HepG2 (cell line): ENCODE measurements at regions not wholly inside any gene's neighbourhood (a gene's known extent, or its start where the extent isn't known, plus 50 kb on each side); places are given as distances from the start of the nearest gene placed in this dataset.

Experiments
- ATAC-seq: fragments of 200-7000 bp; cut with Tn5 transposase; 3 replicates; pipeline ENCODE4 v1.9.1; 2020; ENCODE audit warnings: mild to moderate bottlenecking, moderate library complexity
- BruUV-seq: library from RNA; stranded (reverse); fragments of 400-500 nt; replicated peaks from 2 replicates; lab custom pipeline; 2021; lab: Mats Ljungman, UMichigan
- CTCF ChIA-PET: fragments of 300-600 bp; formaldehyde crosslinking; extraction: SDS; loops from one replicate; lab custom pipeline; 2021; ENCODE audit warnings: low total read pairs, inconsistent platforms, low intra/inter-chr PET ratio; lab: Yijun Ruan, JAX
- POLR2A ChIA-PET: fragments of 350-600 bp; sonication (Branson Sonifier 250); formaldehyde crosslinking; loops from one replicate; lab custom pipeline; 2020; ENCODE audit warnings: antibody characterized with exemption, inconsistent platforms; lab: Yijun Ruan, JAX
- DNase-seq: peaks from one replicate; pipeline ENCODE4 v3.0.0-alpha.2; 2015; ENCODE audit warnings: low spot score
- FAIRE-seq: peaks from 3 replicates; lab custom pipeline; 2011; peaks lifted over from hg19 to GRCh38; lab: Jason Lieb, UNC
- H2AFZ ChIP-seq: one replicate; pipeline ENCODE4 v1.6.1; 2011; ENCODE audit warnings: low read length, inconsistent platforms
- H3K27ac ChIP-seq: fragments of 300-600 bp; 3 replicates; pipeline ENCODE4 v1.8.0; 2011; ENCODE audit warnings: mixed run types, mild to moderate bottlenecking, mixed read lengths, low read length, inconsistent platforms; ENCODE audit not compliant: insufficient read depth; ENCODE audit errors: extremely low read length
- H3K27me3 ChIP-seq, 2 experiments: fragments of 200-600 bp in 1 of 2; 2 replicates in 1 of 2; 3 replicates in 1 of 2; pipeline versions ENCODE4 v1.6.0 to v1.8.0; 2011; ENCODE audit warnings: low read length in 2 of 2, mild to moderate bottlenecking in 2 of 2, moderate library complexity in 2 of 2, inconsistent platforms in 1 of 2; ENCODE audit not compliant: insufficient read depth in 2 of 2, control insufficient read depth in 1 of 2
- H3K36me3 ChIP-seq, 2 experiments: fragments of 200-600 bp in 1 of 2; replicated peaks in 1 of 2; 2 replicates in 1 of 2; 3 replicates in 1 of 2; pipeline versions ENCODE4 v1.5.1 to v1.8.0; 2011; ENCODE audit warnings: low read length in 2 of 2, inconsistent platforms in 1 of 2; ENCODE audit not compliant: insufficient read depth in 2 of 2, control insufficient read depth in 1 of 2
- H3K4me1 ChIP-seq: 2 replicates; pipeline ENCODE4 v1.5.1; 2012; ENCODE audit warnings: low read length, inconsistent platforms; ENCODE audit not compliant: insufficient read depth
- H3K4me2 ChIP-seq: 2 replicates; pipeline ENCODE4 v1.6.0; 2011; ENCODE audit warnings: low read depth, low read length, inconsistent platforms
- H3K4me3 ChIP-seq, 3 experiments: fragments of 200-600 bp in 1 of 3; sonication (generic), shearing (Covaris generic) in 1 of 3; replicated peaks in 1 of 3; 2 replicates each; pipeline ENCODE4 v1.5.1; 2011 to 2016; ENCODE audit warnings: low read length in 3 of 3, inconsistent platforms in 2 of 3, low read depth in 2 of 3, mild to moderate bottlenecking in 2 of 3, control low read depth in 1 of 3, mixed read lengths in 1 of 3; ENCODE audit not compliant: insufficient read depth in 1 of 3
- H3K79me2 ChIP-seq: one replicate; pipeline ENCODE4 v1.6.1; 2011; ENCODE audit warnings: low read length, inconsistent platforms; ENCODE audit not compliant: insufficient read depth
- H3K9ac ChIP-seq: 2 replicates; pipeline ENCODE4 v1.6.0; 2011; ENCODE audit warnings: mild to moderate bottlenecking, low read depth, low read length, inconsistent platforms; ENCODE audit not compliant: insufficient read depth
- H3K9me3 ChIP-seq: 2 replicates; pipeline ENCODE4 v1.5.1; 2012; ENCODE audit warnings: mild to moderate bottlenecking, low read length
- H4K20me1 ChIP-seq: 2 replicates; pipeline ENCODE4 v1.6.0; 2011; ENCODE audit warnings: inconsistent platforms, mild to moderate bottlenecking, low read length, moderate library complexity; ENCODE audit not compliant: insufficient read depth
- CAMTA2 ChIP-seq: sonication (generic); formaldehyde crosslinking; IDR thresholded peaks from 2 replicates; pipeline ENCODE4 v1.4.0; 2020; ENCODE audit warnings: mild to moderate bottlenecking, missing genetic modification reagents, borderline replicate concordance
- GABPB1 ChIP-seq: IDR thresholded peaks from 2 replicates; pipeline ENCODE4 v1.6.1; 2016; ENCODE audit warnings: mild to moderate bottlenecking, missing genetic modification reagents, moderate library complexity, missing compliant biosample characterization
- GLI4 ChIP-seq: sonication (generic); formaldehyde crosslinking; IDR thresholded peaks from 2 replicates; pipeline ENCODE4 v1.5.1; 2020; ENCODE audit warnings: missing genetic modification reagents, mild to moderate bottlenecking, moderate library complexity, borderline replicate concordance
- SALL1 ChIP-seq: sonication (generic); formaldehyde crosslinking; IDR thresholded peaks from 2 replicates; pipeline ENCODE4 v1.8.0; 2022; ENCODE audit warnings: mild to moderate bottlenecking, missing genetic modification reagents
- TRIM24 ChIP-seq: sonication (generic); formaldehyde crosslinking; IDR thresholded peaks from 2 replicates; pipeline ENCODE4 v1.8.0; 2022; ENCODE audit warnings: mild to moderate bottlenecking, missing genetic modification reagents
- ZBTB40 ChIP-seq, 2 experiments: fragments of 450-650 bp in 1 of 2; sonication (generic) in 1 of 2; formaldehyde crosslinking in 1 of 2; IDR thresholded peaks; 2 replicates each; pipeline versions ENCODE4 v1.6.1 to v1.8.0; 2016 to 2022; ENCODE audit warnings: antibody characterized with exemption in 1 of 2, mild to moderate bottlenecking in 1 of 2, missing genetic modification reagents in 1 of 2
- ZEB1 ChIP-seq: IDR thresholded peaks from 2 replicates; pipeline ENCODE4 v1.6.1; 2012; ENCODE audit warnings: mild to moderate bottlenecking, low read depth, inconsistent platforms; ENCODE audit not compliant: insufficient replicate concordance
- ZNF784 ChIP-seq: sonication (generic); formaldehyde crosslinking; IDR thresholded peaks from 2 replicates; pipeline ENCODE4 v1.5.1; 2020; ENCODE audit warnings: missing genetic modification reagents, mild to moderate bottlenecking, borderline replicate concordance
- WGBS: methylation state at CpG from one replicate; pipeline ENCODE4 v1.1.6; 2017; ENCODE audit warnings: low lambda C conversion rate; 5-methylcytosine and 5-hydroxymethylcytosine counted together
- in situ Hi-C: cut with HindIII; loops from 2 replicates; pipeline ENCODE4 v1.10.0; 2017; ENCODE audit warnings: low pct_unique_long_range_greater_than_20kb; ENCODE audit not compliant: extremely low pct_ligation_motif_present
- intact Hi-C: fragments of 100-400 bp; cut with micrococcal nuclease; formaldehyde crosslinking; loops from one replicate; pipeline ENCODE4 v1.10.0; 2022; ENCODE audit not compliant: unreplicated experiment
- TF ChIP-seq, protein P1 (sequence below): sonication (generic); formaldehyde crosslinking; IDR thresholded peaks from 2 replicates; pipeline ENCODE4 v1.5.1; 2020; ENCODE audit warnings: mild to moderate bottlenecking, missing genetic modification reagents

DNA sequence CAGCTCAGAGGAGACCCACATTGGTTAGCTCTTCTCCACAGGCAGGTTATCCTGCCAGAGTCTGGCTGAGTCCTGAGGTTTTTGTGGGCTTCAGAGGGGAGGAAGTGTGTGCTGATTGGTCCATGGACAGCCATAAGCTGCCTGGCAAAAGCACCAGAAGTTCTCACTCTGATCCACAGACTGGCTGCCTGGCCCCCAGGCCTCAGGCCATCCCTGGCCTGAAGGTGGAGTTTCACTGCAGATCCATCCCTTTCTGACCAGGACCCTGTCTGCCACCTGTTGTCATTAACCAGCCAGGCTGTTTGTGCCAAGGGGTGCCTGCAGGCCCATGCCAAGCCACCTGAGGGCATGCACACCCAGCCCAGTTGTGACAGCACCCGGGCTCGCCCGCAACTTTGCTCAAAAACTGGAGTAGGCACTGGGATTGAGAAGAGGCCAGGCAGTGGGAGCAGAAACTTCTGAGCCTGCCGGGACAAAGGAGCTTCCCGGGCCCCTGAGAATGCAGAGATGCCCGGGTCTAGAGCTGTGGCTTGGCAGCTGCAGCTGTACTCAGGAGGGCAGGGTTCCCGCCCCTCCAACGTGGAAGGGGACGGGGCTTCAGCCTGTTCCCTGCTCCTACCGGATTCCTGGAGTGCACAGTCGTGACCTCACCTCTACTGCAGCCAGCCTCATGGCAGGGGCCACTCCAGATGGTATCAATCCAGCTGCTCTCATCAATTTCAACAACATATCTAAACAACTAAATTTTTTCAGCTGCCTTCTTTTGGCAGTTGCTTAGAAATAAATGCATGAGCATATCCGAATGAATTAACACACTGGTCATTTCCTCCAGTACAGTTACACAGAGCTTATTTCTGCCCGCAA is 1277.3 kb downstream of the SLC16A7 start:
- H3K4me1 ChIP-seq, result no peaks in the 10 kb centered on the region
- DNase-seq, result no peak
- H3K27ac ChIP-seq, result no peak overlapping the region
- no peak; the same call in 2 of the 3 replicates for ATAC-seq
- no peaks in the 10 kb centered on the region for H3K36me3 ChIP-seq
- intact Hi-C loops, result no loop called here
- WGBS, result 27% methylated on average over 4 of the region's 13 CpGs
- FAIRE-seq, result no peak
- H3K4me3 ChIP-seq, result no peak overlapping the region
- no peaks in the 10 kb centered on the region for H3K27me3 ChIP-seq
- H4K20me1 ChIP-seq, result no peaks in the 10 kb centered on the region
- BruUV-seq, result no TSS peak
- ChIA-PET CTCF (no interaction called here), POLR2A (no interaction called here)
- in situ Hi-C loops, result no loop called here
- H3K4me2 ChIP-seq, result no peak overlapping the region
- H2AFZ ChIP-seq, result no peak overlapping the region
- H3K9me3 ChIP-seq, result no peaks in the 10 kb centered on the region; the same call in 1 of the 2 replicates
- no peak overlapping the region for H3K9ac ChIP-seq
- H3K79me2 ChIP-seq, result no peaks in the 10 kb centered on the region
- TF ChIP-seq ZNF784 (CRISPR knock-in tag) (no peak), GLI4 (no peak), SALL1 (CRISPR knock-in tag) (no peak), CAMTA2 (no peak), ZBTB40 (IDR thresholded peaks at IDR 0.05) (no peak), ZBTB40 (CRISPR knock-in tag; IDR thresholded peaks at IDR 0.05) (no peak), ZEB1 (no peak), TRIM24 (CRISPR knock-in tag) (no peak), GABPB1 (CRISPR knock-in tag) (no peak)
- TF ChIP-seq, protein P1, sequence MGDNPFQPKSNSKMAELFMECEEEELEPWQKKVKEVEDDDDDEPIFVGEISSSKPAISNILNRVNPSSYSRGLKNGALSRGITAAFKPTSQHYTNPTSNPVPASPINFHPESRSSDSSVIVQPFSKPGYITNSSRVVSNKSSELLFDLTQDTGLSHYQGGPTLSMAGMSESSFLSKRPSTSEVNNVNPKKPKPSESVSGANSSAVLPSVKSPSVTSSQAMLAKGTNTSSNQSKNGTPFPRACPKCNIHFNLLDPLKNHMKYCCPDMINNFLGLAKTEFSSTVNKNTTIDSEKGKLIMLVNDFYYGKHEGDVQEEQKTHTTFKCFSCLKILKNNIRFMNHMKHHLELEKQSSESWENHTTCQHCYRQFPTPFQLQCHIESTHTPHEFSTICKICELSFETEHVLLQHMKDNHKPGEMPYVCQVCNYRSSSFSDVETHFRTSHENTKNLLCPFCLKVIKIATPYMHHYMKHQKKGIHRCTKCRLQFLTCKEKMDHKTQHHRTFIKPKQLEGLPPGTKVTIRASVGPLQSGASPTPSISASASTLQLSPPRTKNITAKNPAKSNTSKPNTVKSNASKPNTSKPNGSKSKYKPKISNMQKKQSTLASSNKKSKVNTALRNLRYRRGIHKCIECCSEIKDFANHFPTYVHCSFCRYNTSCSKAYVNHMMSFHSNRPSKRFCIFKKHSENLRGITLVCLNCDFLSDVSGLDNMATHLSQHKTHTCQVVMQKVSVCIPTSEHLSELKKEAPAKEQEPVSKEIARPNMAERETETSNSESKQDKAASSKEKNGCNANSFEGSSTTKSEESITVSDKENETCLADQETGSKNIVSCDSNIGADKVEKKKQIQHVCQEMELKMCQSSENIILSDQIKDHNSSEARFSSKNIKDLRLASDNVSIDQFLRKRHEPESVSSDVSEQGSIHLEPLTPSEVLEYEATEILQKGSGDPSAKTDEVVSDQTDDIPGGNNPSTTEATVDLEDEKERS (CRISPR knock-in tag), result no peak
